RWPE1 (cell line): ENCODE measurements at regions not wholly inside any gene's neighbourhood (a gene's known extent, or its start where the extent isn't known, plus 50 kb on each side); places are given as distances from the start of the nearest gene placed in this dataset.

Experiments
- CTCF ChIA-PET: fragments of 350-600 bp; sonication (Branson Sonifier 250); formaldehyde crosslinking; extraction: SDS; loops from one replicate; lab custom pipeline; 2021; lab: Yijun Ruan, JAX
- POLR2A ChIA-PET: fragments of 400-600 bp; formaldehyde crosslinking; extraction: SDS; loops from one replicate; lab custom pipeline; 2020; ENCODE audit warnings: antibody characterized with exemption; ENCODE audit not compliant: low non-redundant PET; lab: Yijun Ruan, JAX
- DNase-seq: peaks from one replicate; pipeline ENCODE4 v3.0.0; 2012; ENCODE audit warnings: low spot score
- H3K27ac ChIP-seq: fragments of 450-650 bp; 2 replicates; pipeline ENCODE4 v1.5.1; 2017
- CTCF ChIP-seq: fragments of 450-650 bp; conservative IDR thresholded peaks from 2 replicates; pipeline ENCODE4 v1.5.1; 2017; ENCODE audit warnings: low read depth, mild to moderate bottlenecking

DNA sequence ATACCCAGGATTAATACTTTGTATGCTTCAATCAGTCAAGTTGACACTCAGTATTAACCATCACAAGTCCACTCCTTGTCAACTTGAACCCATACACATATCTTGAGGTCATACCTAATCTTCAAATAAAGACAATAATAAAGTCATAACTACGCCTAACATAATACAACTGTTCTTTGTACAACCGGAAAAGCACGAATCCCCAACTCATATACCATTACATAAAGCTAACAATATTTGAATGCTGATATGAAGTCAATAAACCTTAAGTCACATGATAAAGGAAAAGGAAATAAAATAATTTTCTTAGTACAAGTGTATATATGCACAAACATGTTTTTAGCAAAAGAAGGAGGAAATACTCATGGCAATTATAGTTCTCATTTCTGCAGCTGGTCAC is 770.6 kb upstream of the GYPC start:
- ChIA-PET POLR2A (no interaction called here), CTCF (interaction anchor here (0.7 kb wide), 1 partner anchor 11 kb away, joined by 3 read pairs; no protein-coding TSS in a partner anchor)
- DNase-seq = no peak
- no peak overlapping the region for H3K27ac ChIP-seq
- no peak for TF ChIP-seq CTCF

DNA sequence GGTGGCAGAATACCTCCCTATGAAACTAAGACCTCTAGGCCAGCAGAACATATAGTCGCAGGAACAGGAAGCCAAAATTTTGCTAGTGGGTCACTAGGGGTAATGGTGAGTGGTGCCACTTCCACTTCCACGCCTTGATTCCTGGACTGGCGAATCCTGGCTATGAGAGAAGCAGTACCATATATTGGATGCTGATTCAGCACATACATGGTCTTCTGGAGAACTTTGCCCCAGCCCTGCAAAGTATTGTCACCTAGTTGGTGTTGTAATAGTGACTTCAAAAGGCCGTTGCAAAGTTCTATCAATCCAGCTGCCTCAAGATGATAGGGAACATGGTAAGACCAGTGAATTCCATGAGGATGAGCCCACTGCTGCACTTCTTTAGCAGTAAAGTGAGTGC is 769.8 kb upstream of the GYPC start:
- POLR2A ChIA-PET = no interaction called here
- DNase-seq = no peak
- H3K27ac ChIP-seq = no peak overlapping the region
- TF ChIP-seq CTCF = no peak
- CTCF ChIA-PET = no interaction called here

DNA sequence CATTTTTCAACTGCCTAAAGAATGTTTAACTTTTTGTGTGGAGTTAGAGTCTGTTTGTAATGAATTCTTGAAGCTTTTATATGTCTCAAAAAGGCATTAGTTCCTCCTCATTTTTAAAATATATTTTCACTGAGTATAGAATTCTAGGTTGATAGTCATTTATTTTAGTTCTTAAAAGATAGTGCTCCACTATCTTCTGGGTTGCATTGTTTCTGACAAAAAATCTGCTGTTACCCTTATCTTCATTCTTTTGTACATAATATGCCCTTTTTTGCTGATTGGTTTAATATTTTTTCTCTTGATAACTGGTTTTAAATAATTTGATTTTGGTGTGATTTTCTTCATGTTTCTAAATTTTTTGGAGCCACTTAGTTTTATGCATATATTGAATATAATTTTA is 754.7 kb upstream of the GYPC start:
- POLR2A ChIA-PET = no interaction called here
- no peak overlapping the region for H3K27ac ChIP-seq
- CTCF ChIA-PET = interaction anchor here (0.6 kb wide), 1 partner anchor 30 kb away, joined by 3 read pairs; no protein-coding TSS in a partner anchor
- no peak for TF ChIP-seq CTCF
- no peak for DNase-seq

DNA sequence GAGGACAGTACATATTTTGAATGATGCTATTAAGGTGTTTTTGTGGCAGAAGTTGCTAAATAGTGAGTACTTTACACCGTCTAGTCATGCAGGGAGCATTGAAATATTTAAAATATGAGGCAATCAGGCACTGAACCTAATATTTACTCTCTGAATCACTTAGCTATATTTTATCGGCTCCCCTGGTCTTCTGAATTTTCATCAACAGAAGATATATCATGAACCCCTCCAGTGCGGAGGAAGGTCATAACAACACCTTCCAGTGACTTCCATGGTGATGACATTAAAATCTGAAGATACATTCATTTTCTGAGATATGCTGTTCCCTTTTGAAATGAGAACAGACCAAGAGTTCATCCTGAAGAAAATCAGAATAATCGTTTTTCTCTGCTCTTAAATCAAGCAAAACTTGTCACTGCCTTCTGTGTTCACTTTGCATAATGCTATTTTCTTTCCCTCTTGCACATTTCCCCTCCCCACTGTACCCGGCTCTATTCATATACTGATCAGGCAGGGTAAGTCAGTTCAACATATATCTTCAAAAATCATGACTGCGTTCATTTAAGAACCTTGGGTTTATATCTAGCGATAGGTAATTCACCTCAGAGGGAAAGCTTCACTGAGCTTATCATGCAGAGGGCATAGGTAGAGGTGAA is 729.9 kb upstream of the GYPC start:
- CTCF ChIA-PET = no interaction called here
- POLR2A ChIA-PET = no interaction called here
- no peak for DNase-seq
- no peak for TF ChIP-seq CTCF
- no peak overlapping the region for H3K27ac ChIP-seq

- TF ChIP-seq CTCF = no peak
- ChIA-PET POLR2A (no interaction called here), CTCF (no interaction called here)
- DNase-seq = no peak
- no peak overlapping the region for H3K27ac ChIP-seq
These were observed 720.4 kb upstream of the GYPC start for GRCh38 chr2:125935559-125935958.

GRCh38 chr2:125942585-125943424 is 713.2 kb upstream of the GYPC start:
- no peak for TF ChIP-seq CTCF
- ChIA-PET CTCF (no interaction called here), POLR2A (no interaction called here)
- no peak for DNase-seq
- no peak overlapping the region for H3K27ac ChIP-seq
